ENCODE measurements at regions not wholly inside any gene's neighbourhood (a gene's known extent, or its start where the extent isn't known, plus 50 kb on each side); places are given as distances from the start of the nearest gene placed in this dataset.

DNA sequence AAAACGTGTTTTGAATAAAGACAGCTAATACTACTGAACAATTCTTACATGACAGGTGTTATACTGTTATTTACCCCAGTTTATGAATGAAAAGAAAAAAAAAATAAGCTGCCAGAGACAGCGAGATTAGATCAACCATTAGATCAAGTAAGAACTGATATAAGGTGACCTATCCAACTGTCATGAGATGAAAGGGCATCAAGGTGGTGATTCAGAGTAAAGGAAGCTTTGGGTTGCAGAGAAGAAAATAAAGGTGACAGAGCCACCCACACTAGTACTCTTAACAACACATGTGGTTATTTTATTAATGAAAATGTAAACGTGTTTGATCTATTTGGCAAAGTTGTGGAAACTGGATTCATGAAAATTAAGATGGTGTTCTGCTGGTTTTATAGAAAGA, 435.2 kb downstream of the GABRG2 start:
- no peaks in the 10 kb centered on the region for H3K9me3 ChIP-seq (ENCODE audit: low read length)
- no peaks in the 10 kb centered on the region for H3F3A ChIP-seq (ENCODE audit: insufficient read depth, low read length)
- no peaks in the 10 kb centered on the region for H3K4me1 ChIP-seq (ENCODE audit: insufficient read depth, low read length, severe bottlenecking)
- H3K9ac ChIP-seq (ENCODE audit: low read length): no peak overlapping the region
- no peak overlapping the region for H2AFZ ChIP-seq (ENCODE audit: low read length)
- H3K4me2 ChIP-seq (ENCODE audit: low read length): no peak overlapping the region
- H3K36me3 ChIP-seq (ENCODE audit: insufficient read depth, low read length): no peaks in the 10 kb centered on the region
- no peaks in the 10 kb centered on the region for H3K9me2 ChIP-seq (ENCODE audit: low read depth, low read length)
- H3K79me2 ChIP-seq (ENCODE audit: insufficient read depth, low read length): no peaks in the 10 kb centered on the region
- no peak overlapping the region for H3K27ac ChIP-seq (ENCODE audit: low read depth, low read length, poor library complexity, severe bottlenecking)
- H4K20me1 ChIP-seq (ENCODE audit: insufficient read depth, low read length): no peaks in the 10 kb centered on the region
- no peak for TF ChIP-seq EZH2 (IDR thresholded peaks at IDR 0.05; ENCODE audit: borderline replicate concordance, low read length)
- TF ChIP-seq, protein P1, sequence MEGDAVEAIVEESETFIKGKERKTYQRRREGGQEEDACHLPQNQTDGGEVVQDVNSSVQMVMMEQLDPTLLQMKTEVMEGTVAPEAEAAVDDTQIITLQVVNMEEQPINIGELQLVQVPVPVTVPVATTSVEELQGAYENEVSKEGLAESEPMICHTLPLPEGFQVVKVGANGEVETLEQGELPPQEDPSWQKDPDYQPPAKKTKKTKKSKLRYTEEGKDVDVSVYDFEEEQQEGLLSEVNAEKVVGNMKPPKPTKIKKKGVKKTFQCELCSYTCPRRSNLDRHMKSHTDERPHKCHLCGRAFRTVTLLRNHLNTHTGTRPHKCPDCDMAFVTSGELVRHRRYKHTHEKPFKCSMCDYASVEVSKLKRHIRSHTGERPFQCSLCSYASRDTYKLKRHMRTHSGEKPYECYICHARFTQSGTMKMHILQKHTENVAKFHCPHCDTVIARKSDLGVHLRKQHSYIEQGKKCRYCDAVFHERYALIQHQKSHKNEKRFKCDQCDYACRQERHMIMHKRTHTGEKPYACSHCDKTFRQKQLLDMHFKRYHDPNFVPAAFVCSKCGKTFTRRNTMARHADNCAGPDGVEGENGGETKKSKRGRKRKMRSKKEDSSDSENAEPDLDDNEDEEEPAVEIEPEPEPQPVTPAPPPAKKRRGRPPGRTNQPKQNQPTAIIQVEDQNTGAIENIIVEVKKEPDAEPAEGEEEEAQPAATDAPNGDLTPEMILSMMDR (IDR thresholded peaks at IDR 0.05; ENCODE audit: low read length): no peak
- no peaks in the 10 kb centered on the region for H3K27me3 ChIP-seq (ENCODE audit: insufficient read depth, low read length)
- H3K4me3 ChIP-seq (ENCODE audit: low read depth, low read length, poor library complexity, severe bottlenecking): no peak overlapping the region

DNA sequence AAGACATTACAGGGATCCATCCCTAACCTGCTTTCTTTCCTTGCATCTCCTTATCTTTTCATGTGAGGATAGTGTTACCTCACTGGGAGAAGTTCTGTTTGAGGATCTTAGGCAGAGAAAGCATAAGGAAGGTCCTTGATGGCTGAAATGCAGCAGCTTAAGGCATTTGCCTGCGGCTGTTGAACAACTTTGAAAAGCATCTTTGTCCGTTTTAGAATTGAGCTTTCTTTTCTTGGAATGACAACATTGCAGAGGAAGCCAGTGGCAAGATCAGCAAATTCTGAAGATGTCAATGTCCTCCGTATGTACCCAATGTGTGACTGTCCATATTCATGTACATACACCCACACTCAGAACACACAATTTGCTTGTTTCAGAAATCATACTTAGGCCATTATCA, 436.2 kb downstream of the GABRG2 start:
- Histone ChIP-seq H3K9me3 (ENCODE audit: low read length) (no peaks in the 10 kb centered on the region), H3K9ac (ENCODE audit: low read length) (no peak overlapping the region), H3F3A (ENCODE audit: insufficient read depth, low read length) (no peaks in the 10 kb centered on the region), H3K4me3 (ENCODE audit: low read depth, low read length, poor library complexity, severe bottlenecking) (no peak overlapping the region), H3K79me2 (ENCODE audit: insufficient read depth, low read length) (no peaks in the 10 kb centered on the region), H3K4me2 (ENCODE audit: low read length) (no peak overlapping the region), H3K27ac (ENCODE audit: low read depth, low read length, poor library complexity, severe bottlenecking) (no peak overlapping the region), H2AFZ (ENCODE audit: low read length) (no peak overlapping the region), H4K20me1 (ENCODE audit: insufficient read depth, low read length) (no peaks in the 10 kb centered on the region), H3K27me3 (ENCODE audit: insufficient read depth, low read length) (no peaks in the 10 kb centered on the region), H3K4me1 (ENCODE audit: insufficient read depth, low read length, severe bottlenecking) (no peaks in the 10 kb centered on the region), H3K36me3 (ENCODE audit: insufficient read depth, low read length) (no peaks in the 10 kb centered on the region), H3K9me2 (ENCODE audit: low read depth, low read length) (no peaks in the 10 kb centered on the region)
- TF ChIP-seq, protein P1 (IDR thresholded peaks at IDR 0.05; ENCODE audit: low read length): no peak
- no peak for TF ChIP-seq EZH2 (IDR thresholded peaks at IDR 0.05; ENCODE audit: borderline replicate concordance, low read length)

DNA sequence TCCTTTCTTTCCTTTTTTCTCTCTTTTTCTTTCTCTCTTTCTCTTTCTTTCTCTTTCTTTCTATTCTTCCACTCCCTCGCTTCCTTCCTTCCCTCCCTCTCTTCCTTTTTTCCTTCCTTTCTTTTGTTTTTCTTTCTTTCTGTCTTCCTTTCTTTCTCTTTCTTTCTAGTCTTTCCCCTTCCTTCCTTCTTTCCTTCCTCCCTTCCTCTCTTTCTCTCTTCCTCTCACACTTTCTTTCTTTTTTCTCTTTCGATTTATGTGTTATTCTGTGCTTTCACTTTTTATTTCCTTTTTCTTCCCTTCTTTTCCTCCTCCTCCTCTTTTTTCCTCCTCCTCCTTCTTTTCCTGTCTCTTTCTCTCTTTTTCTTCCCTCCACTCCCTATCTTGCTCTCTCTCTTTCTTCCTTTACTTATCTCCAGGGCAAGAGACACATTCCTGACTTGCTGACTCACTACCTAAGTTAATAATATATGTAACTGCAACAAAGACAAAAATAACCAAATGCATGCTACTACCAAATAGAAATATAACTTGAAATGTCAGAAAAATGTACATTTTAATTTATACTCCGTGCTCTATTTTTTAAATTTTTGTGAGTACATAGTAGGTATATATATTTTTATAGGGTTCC, 445.5 kb downstream of the GABRG2 start:
- Histone ChIP-seq H3K27me3 (ENCODE audit: insufficient read depth, low read length) (no peaks in the 10 kb centered on the region), H2AFZ (ENCODE audit: low read length) (no peak overlapping the region), H3F3A (ENCODE audit: insufficient read depth, low read length) (no peaks in the 10 kb centered on the region), H4K20me1 (ENCODE audit: insufficient read depth, low read length) (no peaks in the 10 kb centered on the region), H3K9me2 (ENCODE audit: low read depth, low read length) (no peaks in the 10 kb centered on the region), H3K4me3 (ENCODE audit: low read depth, low read length, poor library complexity, severe bottlenecking) (no peak overlapping the region), H3K79me2 (ENCODE audit: insufficient read depth, low read length) (no peaks in the 10 kb centered on the region), H3K9me3 (ENCODE audit: low read length) (no peaks in the 10 kb centered on the region), H3K36me3 (ENCODE audit: insufficient read depth, low read length) (no peaks in the 10 kb centered on the region), H3K9ac (ENCODE audit: low read length) (no peak overlapping the region), H3K27ac (ENCODE audit: low read depth, low read length, poor library complexity, severe bottlenecking) (no peak overlapping the region), H3K4me2 (ENCODE audit: low read length) (no peak overlapping the region), H3K4me1 (ENCODE audit: insufficient read depth, low read length, severe bottlenecking) (no peaks in the 10 kb centered on the region)
- TF ChIP-seq, protein P1 (IDR thresholded peaks at IDR 0.05; ENCODE audit: low read length): no peak
- no peak for TF ChIP-seq EZH2 (IDR thresholded peaks at IDR 0.05; ENCODE audit: borderline replicate concordance, low read length)

All from OCI-LY1 (cell line).